Gastroesophageal sphincter (tissue), 4 donors: ENCODE measurements at regions not wholly inside any gene's neighbourhood (a gene's known extent, or its start where the extent isn't known, plus 50 kb on each side); places are given as distances from the start of the nearest gene placed in this dataset.

Source experiments
- ATAC-seq: fragments of 150-250 bp; one replicate; pipeline ENCODE4 v1.9.1; 2016; ENCODE audit warnings: mild to moderate bottlenecking, moderate library complexity
- H3K27ac ChIP-seq, 4 donors: fragments of 200-600 bp; sonication (generic) in 3 of 4; 1 replicate in 3 of 4; 2 replicates in 1 of 4; pipeline ENCODE4 v1.5.1; 2016 to 2019
- H3K27me3 ChIP-seq: fragments of 200-600 bp; sonication (generic); one replicate; pipeline ENCODE4 v1.5.1; 2019
- H3K36me3 ChIP-seq, 2 donors: fragments of 200-600 bp; sonication (generic); one replicate each; pipeline ENCODE4 v1.5.1; 2019; ENCODE audit warnings: control low read depth in 1 of 2
- H3K4me1 ChIP-seq, 3 donors: fragments of 200-600 bp; sonication (generic); 1 replicate in 2 of 3; 2 replicates in 1 of 3; pipeline ENCODE4 v1.5.1; 2016 to 2019; ENCODE audit warnings: control low read depth in 2 of 3
- H3K4me3 ChIP-seq, 2 donors: fragments of 200-600 bp; sonication (generic); one replicate each; pipeline ENCODE4 v1.5.1; 2019; ENCODE audit warnings: mild to moderate bottlenecking in 1 of 2, moderate library complexity in 1 of 2
- H3K9me3 ChIP-seq, 3 donors: fragments of 200-600 bp; sonication (generic); one replicate each; pipeline ENCODE4 v1.5.1; 2017 to 2019; ENCODE audit warnings: control low read depth in 2 of 3
- EP300 ChIP-seq: sonication (generic); formaldehyde crosslinking; IDR thresholded peaks from one replicate; pipeline ENCODE4 v1.6.1; 2017; ENCODE audit warnings: antibody characterized with exemption, mild to moderate bottlenecking
- POLR2A ChIP-seq, 2 donors: fragments of 450-650 bp; IDR thresholded peaks; one replicate each; pipeline ENCODE4 v1.6.1; 2017; ENCODE audit warnings: antibody characterized with exemption in 2 of 2, mild to moderate bottlenecking in 2 of 2, moderate library complexity in 1 of 2
- POLR2AphosphoS5 ChIP-seq: sonication (generic); formaldehyde crosslinking; IDR thresholded peaks from one replicate; pipeline ENCODE4 v1.6.1; 2017; ENCODE audit warnings: antibody characterized with exemption
- WGBS, 2 donors: methylation state at CpG; one replicate each; pipeline ENCODE4 v1.1.5; 2018; ENCODE audit warnings: low coverage in 1 of 2; 5-methylcytosine and 5-hydroxymethylcytosine counted together
- TF ChIP-seq, protein P1 (sequence below), 4 experiments: fragments of 200-600 bp in 2 of 4; fragments of 450-650 bp in 2 of 4; sonication (generic) in 1 of 4; IDR thresholded peaks; one replicate each; pipeline ENCODE4 v1.5.1; 2017 to 2019; ENCODE audit warnings: antibody characterized with exemption in 4 of 4, mild to moderate bottlenecking in 2 of 4, moderate library complexity in 2 of 4

DNA sequence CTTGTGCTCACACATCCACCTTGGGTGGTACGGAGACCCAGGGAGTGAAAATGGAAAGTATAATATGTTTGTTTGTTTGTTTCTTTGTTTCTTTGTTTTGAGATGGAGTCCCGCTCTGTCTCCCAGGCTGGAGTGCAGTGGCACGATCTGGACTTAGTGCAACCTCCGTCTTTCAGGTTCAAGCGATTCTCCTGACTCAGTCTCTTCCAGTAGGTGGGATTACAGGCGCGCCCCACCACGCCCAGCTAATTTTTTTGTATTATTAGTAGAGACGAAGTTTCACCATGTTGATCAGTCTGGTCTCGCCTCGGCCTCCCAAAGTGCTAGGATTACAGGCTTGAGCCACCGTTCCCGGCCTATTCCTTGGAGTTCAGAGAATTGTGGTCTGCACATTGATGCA, 115.4 kb downstream of the TRIM27 start:
- peaks cover 100% of the 10 kb centered on the region for H3K27me3 ChIP-seq
- WGBS, 2 donors: 8 to 23% methylated on average over 5 to 13 of the region's 13 CpGs

DNA sequence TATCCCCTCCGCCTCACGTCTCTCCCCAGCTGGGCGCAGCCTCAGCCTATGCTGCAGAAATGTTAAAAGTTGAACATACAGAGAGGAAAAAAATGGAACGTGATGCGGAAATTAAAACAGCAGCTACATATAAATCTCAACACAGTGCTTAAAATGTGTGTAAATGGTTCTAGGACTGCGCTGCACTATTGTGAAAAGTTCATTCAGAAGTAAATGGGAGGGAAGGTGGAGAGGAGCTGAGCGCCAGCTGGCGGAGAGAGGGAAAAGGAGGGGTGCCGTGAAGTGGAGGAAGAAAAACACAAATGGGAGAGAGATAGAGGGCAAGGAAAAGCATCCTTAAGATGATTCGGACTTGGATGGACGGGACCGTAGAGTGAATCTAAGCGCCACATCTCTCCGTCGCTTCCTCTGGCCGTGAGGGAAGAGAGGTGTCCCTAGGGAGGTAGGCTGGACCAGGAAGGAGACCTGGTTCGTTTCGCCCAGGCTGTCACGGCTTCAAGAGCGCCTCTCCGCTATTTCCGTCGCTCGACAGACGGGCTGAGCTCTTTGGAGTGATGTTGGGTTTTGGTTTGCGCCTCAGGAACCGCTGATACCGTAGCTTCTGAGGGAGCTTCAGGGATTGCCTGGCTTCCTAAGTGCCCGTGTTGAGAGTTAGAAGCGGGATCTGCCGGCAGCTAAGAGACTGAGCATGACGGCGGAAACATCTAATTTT, 113.7 kb downstream of the TRIM27 start:
- Histone ChIP-seq H3K36me3 (no peaks in the 10 kb centered on the region), H3K27me3 (peaks cover 100% of the 10 kb centered on the region), H3K4me3 (no peak overlapping the region), H3K9me3 (peaks cover 0 to 11% (median 0%) of the 10 kb centered on the region in 3 donors), H3K4me1 (peaks cover 0 to 15% (median 0%) of the 10 kb centered on the region in 3 donors), H3K27ac (no peak overlapping the region)
- TF ChIP-seq, protein P1, sequence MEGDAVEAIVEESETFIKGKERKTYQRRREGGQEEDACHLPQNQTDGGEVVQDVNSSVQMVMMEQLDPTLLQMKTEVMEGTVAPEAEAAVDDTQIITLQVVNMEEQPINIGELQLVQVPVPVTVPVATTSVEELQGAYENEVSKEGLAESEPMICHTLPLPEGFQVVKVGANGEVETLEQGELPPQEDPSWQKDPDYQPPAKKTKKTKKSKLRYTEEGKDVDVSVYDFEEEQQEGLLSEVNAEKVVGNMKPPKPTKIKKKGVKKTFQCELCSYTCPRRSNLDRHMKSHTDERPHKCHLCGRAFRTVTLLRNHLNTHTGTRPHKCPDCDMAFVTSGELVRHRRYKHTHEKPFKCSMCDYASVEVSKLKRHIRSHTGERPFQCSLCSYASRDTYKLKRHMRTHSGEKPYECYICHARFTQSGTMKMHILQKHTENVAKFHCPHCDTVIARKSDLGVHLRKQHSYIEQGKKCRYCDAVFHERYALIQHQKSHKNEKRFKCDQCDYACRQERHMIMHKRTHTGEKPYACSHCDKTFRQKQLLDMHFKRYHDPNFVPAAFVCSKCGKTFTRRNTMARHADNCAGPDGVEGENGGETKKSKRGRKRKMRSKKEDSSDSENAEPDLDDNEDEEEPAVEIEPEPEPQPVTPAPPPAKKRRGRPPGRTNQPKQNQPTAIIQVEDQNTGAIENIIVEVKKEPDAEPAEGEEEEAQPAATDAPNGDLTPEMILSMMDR (IDR thresholded peaks at IDR 0.05): no peak
- TF ChIP-seq EP300: no peak
- no peak for TF ChIP-seq POLR2A (IDR thresholded peaks at IDR 0.05)
- TF ChIP-seq POLR2AphosphoS5: no peak
- 4 to 6% methylated on average over 20 to 22 of the region's 33 CpGs for WGBS, 2 donors
- ATAC-seq: no peak

More for the DNA sequence above, 115.4 kb downstream of the TRIM27 start:
- H3K36me3 ChIP-seq: no peaks in the 10 kb centered on the region
- peaks cover 0 to 8% (median 0%) of the 10 kb centered on the region in 3 donors for H3K4me1 ChIP-seq
- no peak for ATAC-seq
- no peak overlapping the region for H3K4me3 ChIP-seq
- H3K27ac ChIP-seq: no peak overlapping the region
- TF ChIP-seq POLR2A (IDR thresholded peaks at IDR 0.05) (no peak), EP300 (no peak), POLR2AphosphoS5 (no peak)
- TF ChIP-seq, protein P1 (IDR thresholded peaks at IDR 0.05): no peak
- peaks cover 0 to 13% (median 0%) of the 10 kb centered on the region in 3 donors for H3K9me3 ChIP-seq

DNA sequence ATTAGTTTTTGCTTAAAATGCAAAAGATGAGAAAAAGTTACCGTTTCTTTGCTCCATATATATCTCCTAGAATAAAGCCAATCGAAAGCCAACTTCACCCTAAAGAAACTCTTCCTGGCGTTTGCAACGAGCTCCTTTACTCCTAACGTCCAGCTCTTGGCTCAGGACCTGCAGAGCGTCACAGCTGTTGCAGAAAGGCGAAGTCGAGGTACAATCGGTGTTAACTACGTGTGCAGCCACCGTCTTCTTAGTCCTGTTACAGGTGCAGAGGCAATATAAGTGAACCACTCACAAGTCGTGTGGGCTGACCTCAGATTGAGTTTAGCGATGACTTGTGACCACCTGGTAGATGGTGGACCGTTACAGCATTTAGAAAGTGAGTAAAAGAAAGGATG, 113.1 kb downstream of the TRIM27 start:
- no peak for ATAC-seq
- Histone ChIP-seq H3K27ac (no peak overlapping the region), H3K4me1 (peaks cover 0 to 15% (median 0%) of the 10 kb centered on the region in 3 donors), H3K36me3 (no peaks in the 10 kb centered on the region), H3K27me3 (peaks cover 100% of the 10 kb centered on the region), H3K4me3 (no peak overlapping the region), H3K9me3 (peaks cover 0 to 6% (median 0%) of the 10 kb centered on the region in 3 donors)
- TF ChIP-seq POLR2AphosphoS5 (no peak), EP300 (no peak), POLR2A (IDR thresholded peaks at IDR 0.05) (no peak)
- TF ChIP-seq, protein P1 (IDR thresholded peaks at IDR 0.05): no peak
- WGBS, 2 donors: 0 to 1% methylated on average over 4 to 14 of the region's 14 CpGs

DNA sequence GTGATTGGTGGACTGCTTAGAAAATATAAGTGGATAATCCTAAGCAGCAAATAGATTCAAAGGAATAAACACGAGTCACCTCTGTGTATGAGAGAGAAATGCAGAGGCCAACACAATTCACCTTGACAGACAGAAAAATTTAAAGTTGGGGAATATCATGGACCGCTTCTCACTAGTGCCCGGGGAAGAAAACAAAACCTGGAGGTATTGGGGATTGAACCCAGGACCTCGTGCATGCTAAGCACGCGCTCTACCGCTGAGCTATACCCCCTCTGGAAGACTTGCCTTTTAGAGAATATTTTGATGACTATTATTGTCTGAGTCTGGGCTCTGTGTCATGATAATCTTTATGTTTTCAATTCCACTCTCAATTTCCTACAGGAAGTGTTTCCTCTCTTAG, 111.9 kb downstream of the TRIM27 start:
- WGBS, 2 donors: 0 to 1% methylated on average over 4 to 7 of the region's 7 CpGs
- Histone ChIP-seq H3K27me3 (peaks cover 100% of the 10 kb centered on the region), H3K36me3 (no peaks in the 10 kb centered on the region), H3K27ac (no peak overlapping the region), H3K9me3 (peaks cover 0 to 6% (median 0%) of the 10 kb centered on the region in 3 donors), H3K4me1 (peaks cover 0 to 15% (median 0%) of the 10 kb centered on the region in 3 donors), H3K4me3 (no peak overlapping the region)
- no peak for ATAC-seq
- TF ChIP-seq POLR2AphosphoS5 (no peak), POLR2A (IDR thresholded peaks at IDR 0.05) (no peak), EP300 (no peak)
- TF ChIP-seq, protein P1 (IDR thresholded peaks at IDR 0.05): no peak
